Suprapubic skin (tissue), 3 donors: ENCODE measurements at regions not wholly inside any gene's neighbourhood (a gene's known extent, or its start where the extent isn't known, plus 50 kb on each side); places are given as distances from the start of the nearest gene placed in this dataset.

Experiments
- POLR2A ChIP-seq, 2 donors: fragments of 450-650 bp; IDR thresholded peaks; one replicate each; pipeline ENCODE4 v1.6.1; 2017; ENCODE audit warnings: antibody characterized with exemption in 2 of 2, mild to moderate bottlenecking in 2 of 2, moderate library complexity in 2 of 2
- TF ChIP-seq, protein P1 (sequence below), 2 donors: fragments of 200-600 bp in 1 of 2; fragments of 450-650 bp in 1 of 2; sonication (generic) in 1 of 2; IDR thresholded peaks; one replicate each; pipeline ENCODE4 v1.5.1; 2016 to 2019; ENCODE audit warnings: antibody characterized with exemption in 2 of 2, mild to moderate bottlenecking in 1 of 2, moderate library complexity in 1 of 2

DNA sequence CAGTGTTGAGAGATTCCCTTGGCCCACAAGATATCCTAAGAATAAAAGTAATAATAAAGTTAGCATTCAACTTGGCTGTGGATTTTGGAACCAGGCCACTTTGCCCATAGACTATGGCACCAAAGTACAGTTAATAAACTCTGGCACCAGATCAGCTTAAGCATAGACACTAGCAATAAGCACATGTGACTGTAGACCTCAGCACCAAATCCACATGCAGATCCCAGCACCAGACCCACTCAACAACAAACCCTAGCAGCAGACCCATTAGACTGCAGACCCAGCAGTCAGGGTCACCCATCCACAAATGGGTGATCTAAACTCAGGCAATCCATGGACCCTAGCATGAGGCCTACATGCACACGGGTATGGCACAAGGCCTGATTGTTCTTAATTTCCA, 384.8 kb upstream of the CADM2 start:
- TF ChIP-seq POLR2A (IDR thresholded peaks at IDR 0.05), result no peak
- TF ChIP-seq, protein P1, sequence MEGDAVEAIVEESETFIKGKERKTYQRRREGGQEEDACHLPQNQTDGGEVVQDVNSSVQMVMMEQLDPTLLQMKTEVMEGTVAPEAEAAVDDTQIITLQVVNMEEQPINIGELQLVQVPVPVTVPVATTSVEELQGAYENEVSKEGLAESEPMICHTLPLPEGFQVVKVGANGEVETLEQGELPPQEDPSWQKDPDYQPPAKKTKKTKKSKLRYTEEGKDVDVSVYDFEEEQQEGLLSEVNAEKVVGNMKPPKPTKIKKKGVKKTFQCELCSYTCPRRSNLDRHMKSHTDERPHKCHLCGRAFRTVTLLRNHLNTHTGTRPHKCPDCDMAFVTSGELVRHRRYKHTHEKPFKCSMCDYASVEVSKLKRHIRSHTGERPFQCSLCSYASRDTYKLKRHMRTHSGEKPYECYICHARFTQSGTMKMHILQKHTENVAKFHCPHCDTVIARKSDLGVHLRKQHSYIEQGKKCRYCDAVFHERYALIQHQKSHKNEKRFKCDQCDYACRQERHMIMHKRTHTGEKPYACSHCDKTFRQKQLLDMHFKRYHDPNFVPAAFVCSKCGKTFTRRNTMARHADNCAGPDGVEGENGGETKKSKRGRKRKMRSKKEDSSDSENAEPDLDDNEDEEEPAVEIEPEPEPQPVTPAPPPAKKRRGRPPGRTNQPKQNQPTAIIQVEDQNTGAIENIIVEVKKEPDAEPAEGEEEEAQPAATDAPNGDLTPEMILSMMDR (IDR thresholded peaks at IDR 0.05), result no peak
